Hematopoietic multipotent progenitor cell treated with erythropoietin and hydrocortisone succinate and interleukin-3 and kit ligand, for 4 days (in vitro differentiated cells): ENCODE measurements at regions not wholly inside any gene's neighbourhood (a gene's known extent, or its start where the extent isn't known, plus 50 kb on each side); places are given as distances from the start of the nearest gene placed in this dataset.

ENCODE experiments used
- DNase-seq: peaks from one replicate; pipeline ENCODE4 v3.0.0-alpha.2; 2015

DNA sequence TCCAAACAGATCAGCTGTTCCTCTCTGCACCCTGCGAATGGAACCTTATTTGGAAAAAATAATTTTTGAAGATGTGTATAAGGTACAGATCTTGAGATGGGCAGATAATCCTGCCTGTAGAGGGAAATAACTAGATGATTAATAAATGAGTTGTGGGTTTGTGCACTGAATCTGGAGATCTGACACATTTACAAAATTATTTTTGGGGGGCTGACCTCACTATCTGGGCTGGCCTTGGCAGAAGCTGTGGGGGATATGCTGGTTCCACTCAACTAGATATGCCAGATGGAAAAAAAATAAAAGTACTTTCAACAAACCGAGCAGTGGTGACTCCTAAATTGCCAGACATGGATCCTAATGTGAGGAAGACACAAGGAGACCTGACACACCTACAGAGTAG lies 552.2 kb upstream of the AMELY start:
- DNase-seq = no peak

DNA sequence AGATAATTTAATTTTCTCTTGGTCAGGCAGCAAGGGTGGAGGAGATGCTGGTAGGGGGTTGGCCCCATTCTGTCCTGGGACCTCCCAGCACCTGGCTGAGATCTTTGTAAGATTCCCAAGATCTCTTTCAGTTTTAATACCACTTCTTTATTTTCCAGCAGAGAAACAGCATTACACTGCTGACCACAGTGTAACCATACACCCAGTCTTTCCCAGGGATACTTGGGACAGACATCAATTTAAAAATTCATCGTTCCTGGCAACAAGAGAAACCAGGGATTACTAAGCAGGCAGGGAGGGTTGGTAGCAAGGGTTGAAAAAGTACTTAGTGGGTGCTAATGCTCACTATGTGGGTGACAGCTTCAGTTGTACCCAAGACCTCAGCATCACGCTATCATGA lies 551.6 kb upstream of the AMELY start:
- no peak for DNase-seq

- DNase-seq = no peak
Observed at GRCh38 chrY:7462657-7463056, 551.1 kb upstream of the AMELY start.

GRCh38 chrY:7461873-7462525 lies 550.4 kb upstream of the AMELY start:
- no peak for DNase-seq

- DNase-seq = no peak
Observed at GRCh38 chrY:7459802-7460201, 548.2 kb upstream of the AMELY start.

GRCh38 chrY:7458301-7459078 lies 546.9 kb upstream of the AMELY start:
- no peak for DNase-seq

- no peak for DNase-seq
Observed at GRCh38 chrY:7457286-7458015, 545.9 kb upstream of the AMELY start.

GRCh38 chrY:7455626-7456025 lies 544.1 kb upstream of the AMELY start:
- DNase-seq = no peak

- no peak for DNase-seq
Observed at GRCh38 chrY:7453336-7453735, 541.8 kb upstream of the AMELY start.

- no peak for DNase-seq
Observed at GRCh38 chrY:7452246-7452645, 540.7 kb upstream of the AMELY start.

DNA sequence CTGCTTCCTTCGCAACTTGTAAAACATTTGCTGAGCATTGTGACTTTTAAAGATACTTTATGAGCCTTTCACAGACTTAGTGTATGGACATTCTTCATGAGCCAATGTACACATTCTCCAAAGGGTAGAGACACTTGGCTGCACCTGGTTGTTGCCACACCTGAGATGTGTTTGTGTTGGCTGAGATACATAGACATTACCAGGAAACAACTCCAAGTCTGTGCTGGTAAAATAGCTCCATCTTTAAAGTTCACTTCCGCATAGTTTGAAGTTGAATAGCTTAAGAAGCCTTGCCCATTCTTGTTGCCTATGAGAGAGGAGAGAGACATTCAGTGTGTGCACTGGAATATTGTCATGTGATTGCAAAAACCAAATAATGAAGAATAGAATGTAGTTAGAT lies 538.3 kb upstream of the AMELY start:
- no peak for DNase-seq

- no peak for DNase-seq
Observed at GRCh38 chrY:7448687-7449086, 537.1 kb upstream of the AMELY start.

DNA sequence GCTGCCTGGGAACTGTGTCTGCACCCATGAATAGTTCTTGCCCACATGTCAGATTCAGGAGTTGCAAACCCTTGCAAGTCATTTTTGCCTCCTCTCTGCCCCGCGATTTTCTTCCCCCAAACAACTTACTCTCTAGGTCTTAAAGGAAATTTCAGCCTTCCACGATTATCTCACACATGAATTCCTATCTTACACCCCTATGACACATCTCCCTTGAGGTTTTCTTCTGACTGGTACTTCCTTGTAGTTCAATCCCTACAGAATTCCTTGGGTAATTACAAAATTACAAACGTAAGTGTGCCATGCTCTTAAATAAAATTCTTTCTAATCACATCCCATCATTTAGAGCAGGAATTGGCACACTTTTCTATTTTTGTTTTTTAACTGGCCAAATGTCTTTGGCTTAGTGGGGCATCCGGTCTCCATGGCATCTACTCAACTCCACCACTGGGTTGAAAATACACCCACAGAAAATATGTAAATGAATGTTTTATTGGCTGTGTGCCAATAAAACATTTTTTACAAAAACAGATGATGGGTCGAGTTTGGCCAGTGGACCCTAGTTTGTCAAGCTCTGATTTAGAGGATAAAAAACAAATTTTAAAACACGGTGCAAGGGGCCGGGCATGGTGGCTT lies 536.4 kb upstream of the AMELY start:
- no peak for DNase-seq

- DNase-seq = no peak
Observed at GRCh38 chrY:7444141-7444540, 532.6 kb upstream of the AMELY start.

DNA sequence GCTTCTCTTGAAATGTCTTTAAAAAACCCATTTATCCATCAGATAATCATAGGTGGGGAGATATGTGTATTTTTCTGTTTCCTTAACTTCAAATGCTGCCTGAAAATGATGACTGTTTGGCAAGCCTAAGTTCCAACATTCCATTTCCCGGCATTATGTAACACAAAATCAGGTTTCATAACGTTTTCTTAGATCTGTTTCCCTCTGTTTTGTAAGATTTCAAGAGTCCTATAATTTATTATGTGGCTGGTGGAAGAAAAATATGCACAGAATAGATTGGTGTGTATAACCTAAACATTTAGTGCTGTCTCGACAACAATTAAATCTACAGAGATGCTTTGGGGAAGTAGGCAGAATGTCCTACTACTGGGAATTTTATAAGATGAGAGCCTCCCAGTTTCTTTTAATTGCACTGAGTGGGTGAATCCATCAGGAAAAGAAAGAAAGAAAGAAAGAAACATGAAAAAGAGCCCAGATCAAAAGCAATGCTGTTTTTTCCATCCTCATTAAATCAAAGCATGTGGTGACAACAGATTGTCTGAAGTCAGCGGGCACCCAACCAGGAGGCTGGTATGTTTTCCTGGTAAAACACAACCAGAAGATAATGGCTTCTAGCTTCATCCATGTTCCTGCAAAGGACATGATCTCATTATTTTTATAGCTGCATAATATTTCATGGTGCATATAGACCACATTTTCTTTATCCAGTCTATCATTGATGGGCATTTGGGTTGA lies 529.4 kb upstream of the AMELY start:
- DNase-seq = no peak

DNA sequence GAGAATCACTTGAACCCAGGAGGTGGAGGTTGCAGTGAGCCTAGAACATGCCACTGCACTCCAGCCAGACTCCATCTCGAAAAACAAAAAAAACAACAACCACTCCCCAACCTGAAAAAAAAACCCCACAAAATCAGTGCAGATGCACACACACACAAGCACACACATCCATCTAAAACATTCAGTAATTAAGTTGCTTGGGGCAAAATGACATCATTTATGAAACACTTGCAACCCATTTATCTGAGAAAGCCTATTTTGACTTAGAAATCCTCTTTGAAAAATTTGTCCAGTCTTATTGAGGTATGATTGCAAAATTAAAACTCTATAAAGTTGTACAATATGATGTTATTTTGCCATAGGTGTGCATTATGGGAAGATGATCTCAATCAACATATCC lies 525.5 kb upstream of the AMELY start:
- DNase-seq = no peak

DNA sequence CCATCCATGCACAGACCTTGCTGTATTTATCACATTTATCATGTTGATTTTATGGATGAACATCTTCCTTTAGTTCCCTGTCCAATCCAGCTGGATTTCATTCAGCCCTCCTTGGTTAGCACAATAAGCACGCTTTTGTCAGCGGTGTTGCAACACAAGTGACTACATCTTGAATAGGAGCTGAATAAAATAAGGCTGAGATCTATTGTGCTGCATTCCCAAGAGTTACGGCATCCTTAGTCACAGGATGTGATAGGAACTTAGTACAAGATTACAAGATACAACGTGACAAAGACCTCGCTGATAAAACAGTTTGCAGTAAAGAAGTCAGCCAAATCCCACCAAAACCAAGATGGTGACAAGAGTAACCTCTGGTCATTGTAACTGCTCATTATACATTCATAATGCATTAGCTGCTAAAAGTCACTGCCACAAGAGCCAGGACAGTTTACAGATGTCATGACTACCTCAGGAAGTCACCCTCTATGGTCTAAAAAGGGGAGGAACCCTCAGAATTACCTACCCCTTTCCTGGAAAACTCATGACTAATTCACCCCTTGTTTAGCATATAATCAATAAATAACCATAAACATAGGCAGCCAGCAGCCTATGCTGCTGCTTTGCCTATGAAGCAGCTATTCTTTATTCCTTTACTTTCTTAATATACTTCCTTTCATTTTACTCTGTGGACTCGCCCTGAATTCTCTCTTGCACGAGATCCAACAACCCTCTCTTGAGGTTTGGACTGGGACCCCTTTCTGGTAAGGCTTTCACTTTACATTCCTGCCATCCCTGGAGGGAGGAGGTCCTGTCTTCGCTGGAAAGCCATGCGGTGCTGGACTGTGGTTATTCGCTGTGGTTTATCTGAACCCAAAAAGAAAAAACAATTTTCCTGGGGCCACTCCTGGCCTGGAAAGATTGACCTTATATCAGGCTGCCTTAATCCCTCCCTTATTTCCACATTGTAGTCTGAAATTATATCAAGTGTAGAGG lies 522.6 kb upstream of the AMELY start:
- no peak for DNase-seq

DNA sequence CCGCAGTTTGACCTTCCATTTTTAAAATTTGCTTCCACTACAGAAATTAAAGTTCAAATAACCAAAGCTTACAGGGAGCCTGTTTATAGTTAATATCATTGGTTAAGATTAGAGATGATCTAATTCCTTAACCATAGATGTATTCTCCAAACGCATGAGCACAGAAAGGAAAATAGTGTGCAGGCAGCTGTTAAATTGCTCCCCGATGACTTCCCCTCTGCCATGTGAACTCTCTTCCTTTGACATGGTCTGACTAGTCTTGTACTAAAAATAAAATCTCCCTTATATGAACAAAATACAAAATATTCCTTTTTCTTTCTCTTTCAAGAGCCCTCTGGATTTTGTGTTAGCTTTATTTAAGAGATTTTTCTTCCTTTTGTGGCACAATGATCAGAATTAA lies 507.6 kb upstream of the AMELY start:
- DNase-seq = no peak

DNA sequence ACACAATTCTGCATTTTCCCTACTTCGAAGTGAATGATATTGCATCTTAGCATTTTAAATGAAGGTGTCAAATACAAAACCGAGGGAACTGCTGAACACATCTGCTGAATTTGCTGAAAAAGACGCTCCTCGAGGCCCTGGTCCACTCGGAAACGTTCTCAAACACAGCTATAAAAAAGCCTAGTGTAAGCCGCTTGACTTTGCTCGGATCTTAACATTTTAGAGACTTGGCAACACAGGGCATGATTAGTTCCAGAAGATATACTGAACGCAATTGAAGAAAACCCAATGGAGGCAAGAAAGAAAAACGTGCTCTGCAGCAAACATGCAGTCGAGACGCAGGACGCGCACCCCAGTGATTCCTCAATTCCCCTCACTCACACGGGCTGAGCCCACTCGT lies 506.4 kb upstream of the AMELY start:
- DNase-seq = no peak

GRCh38 chrY:7416406-7416805 lies 504.9 kb upstream of the AMELY start:
- no peak for DNase-seq

GRCh38 chrY:7415157-7415633 lies 503.6 kb upstream of the AMELY start:
- no peak for DNase-seq
